MM.1S (cell line): ENCODE measurements at regions not wholly inside any gene's neighbourhood (a gene's known extent, or its start where the extent isn't known, plus 50 kb on each side); places are given as distances from the start of the nearest gene placed in this dataset.
"Not testable (repeated sequence)": the region's sequence is repeated elsewhere in the genome, so short reads cannot be mapped to it uniquely, and the experiment has no call there.

Experiments used
- DNase-seq: peaks from one replicate; pipeline ENCODE4 v3.0.0-alpha.2; 2015
- H2AFZ ChIP-seq: fragments of 300-600 bp; sonication (generic); 2 replicates; pipeline ENCODE4 v1.6.0; 2016; ENCODE audit warnings: antibody characterized with exemption, low read length
- H3F3A ChIP-seq: fragments of 300-600 bp; sonication (generic); 2 replicates; pipeline ENCODE4 v1.6.1; 2016; ENCODE audit warnings: mild to moderate bottlenecking, antibody characterized with exemption, low read length, moderate library complexity, mixed read lengths; ENCODE audit not compliant: insufficient read depth
- H3K27ac ChIP-seq: fragments of 300-600 bp; sonication (generic); 2 replicates; pipeline ENCODE4 v1.5.1; 2016; ENCODE audit warnings: mild to moderate bottlenecking, low read length
- H3K27me3 ChIP-seq: fragments of 300-600 bp; sonication (generic); replicated peaks from 2 replicates; pipeline ENCODE4 v1.6.0; 2016; ENCODE audit warnings: low read length; ENCODE audit not compliant: insufficient read depth
- H3K36me3 ChIP-seq: fragments of 300-600 bp; sonication (generic); replicated peaks from 2 replicates; pipeline ENCODE4 v1.6.1; 2016; ENCODE audit warnings: mild to moderate bottlenecking, low read length, mixed read lengths; ENCODE audit not compliant: insufficient read depth
- H3K4me1 ChIP-seq: fragments of 300-600 bp; sonication (generic); 2 replicates; pipeline ENCODE4 v1.6.1; 2016; ENCODE audit warnings: low read length, mixed read lengths
- H3K4me2 ChIP-seq: fragments of 300-600 bp; sonication (generic); 2 replicates; pipeline ENCODE4 v1.6.0; 2016; ENCODE audit warnings: low read depth, low read length
- H3K4me3 ChIP-seq: fragments of 300-600 bp; sonication (generic); 2 replicates; pipeline ENCODE4 v1.5.1; 2016; ENCODE audit warnings: low read length, mixed read lengths
- H3K79me2 ChIP-seq: fragments of 300-600 bp; sonication (generic); 2 replicates; pipeline ENCODE4 v1.6.1; 2016; ENCODE audit warnings: mixed run types, low read length, mixed read lengths
- H3K9ac ChIP-seq: fragments of 300-600 bp; sonication (generic); 2 replicates; pipeline ENCODE4 v1.6.1; 2016; ENCODE audit warnings: low read length, mixed read lengths
- H3K9me2 ChIP-seq: fragments of 300-600 bp; sonication (generic); replicated peaks from 2 replicates; pipeline ENCODE4 v1.6.1; 2016; ENCODE audit warnings: mild to moderate bottlenecking, low read length, mixed read lengths; ENCODE audit not compliant: insufficient read depth
- H3K9me3 ChIP-seq: fragments of 300-600 bp; sonication (generic); replicated peaks from 2 replicates; pipeline ENCODE4 v1.6.1; 2016; ENCODE audit warnings: mild to moderate bottlenecking, low read length, mixed read lengths; ENCODE audit not compliant: insufficient read depth
- H4K20me1 ChIP-seq: fragments of 300-600 bp; sonication (generic); 2 replicates; pipeline ENCODE4 v1.6.1; 2016; ENCODE audit warnings: mild to moderate bottlenecking, low read length, moderate library complexity, mixed read lengths; ENCODE audit not compliant: insufficient read depth
- EZH2 ChIP-seq: fragments of 300-600 bp; sonication (generic); optimal IDR thresholded peaks from 2 replicates; pipeline ENCODE3; 2017; ENCODE audit warnings: low read depth, mild to moderate bottlenecking, antibody characterized with exemption, low read length, mixed read lengths
- EZH2phosphoT487 ChIP-seq: fragments of 300-600 bp; sonication (generic); IDR thresholded peaks from 2 replicates; pipeline ENCODE4 v1.6.1; 2018; ENCODE audit warnings: antibody characterized with exemption, low read length
- TF ChIP-seq, protein P1 (sequence below): fragments of 300-600 bp; sonication (generic); IDR thresholded peaks from 2 replicates; pipeline ENCODE4 v1.5.1; 2016; ENCODE audit warnings: antibody characterized with exemption, low read length, mixed read lengths

DNA sequence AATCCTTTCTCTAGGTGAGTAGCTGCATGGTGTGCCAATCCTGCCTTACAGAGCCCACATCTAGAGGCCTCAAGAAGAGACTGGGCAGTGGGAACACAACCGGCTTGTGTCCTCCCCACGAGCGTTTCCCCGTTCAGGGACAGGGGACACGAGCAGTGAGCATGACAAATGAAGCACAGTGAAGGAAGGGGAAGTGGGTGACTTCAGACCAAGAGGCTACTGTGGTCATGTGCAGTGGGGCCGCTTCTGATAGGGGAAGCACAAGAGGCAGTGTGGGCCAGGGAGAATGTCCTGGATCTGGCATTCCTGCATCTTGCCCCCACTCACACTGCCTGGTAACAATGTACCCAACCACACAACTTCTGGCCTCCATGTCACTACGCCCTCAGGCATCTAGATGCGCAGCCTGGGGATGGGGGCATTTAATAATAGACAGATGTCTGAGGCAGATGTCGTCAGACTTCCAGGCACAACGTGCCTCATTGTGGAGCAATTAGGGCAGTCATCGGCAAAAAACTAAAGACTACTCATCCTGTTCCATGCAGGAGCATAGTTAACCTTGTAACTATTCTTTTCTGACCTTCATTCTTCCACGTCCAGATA is 155.6 kb upstream of the NBPF11 start:
- H3K9me3 ChIP-seq = no peaks in the 10 kb centered on the region
- H3K4me3 ChIP-seq = no peak overlapping the region
- H3K9me2 ChIP-seq = no peaks in the 10 kb centered on the region
- TF ChIP-seq, protein P1, sequence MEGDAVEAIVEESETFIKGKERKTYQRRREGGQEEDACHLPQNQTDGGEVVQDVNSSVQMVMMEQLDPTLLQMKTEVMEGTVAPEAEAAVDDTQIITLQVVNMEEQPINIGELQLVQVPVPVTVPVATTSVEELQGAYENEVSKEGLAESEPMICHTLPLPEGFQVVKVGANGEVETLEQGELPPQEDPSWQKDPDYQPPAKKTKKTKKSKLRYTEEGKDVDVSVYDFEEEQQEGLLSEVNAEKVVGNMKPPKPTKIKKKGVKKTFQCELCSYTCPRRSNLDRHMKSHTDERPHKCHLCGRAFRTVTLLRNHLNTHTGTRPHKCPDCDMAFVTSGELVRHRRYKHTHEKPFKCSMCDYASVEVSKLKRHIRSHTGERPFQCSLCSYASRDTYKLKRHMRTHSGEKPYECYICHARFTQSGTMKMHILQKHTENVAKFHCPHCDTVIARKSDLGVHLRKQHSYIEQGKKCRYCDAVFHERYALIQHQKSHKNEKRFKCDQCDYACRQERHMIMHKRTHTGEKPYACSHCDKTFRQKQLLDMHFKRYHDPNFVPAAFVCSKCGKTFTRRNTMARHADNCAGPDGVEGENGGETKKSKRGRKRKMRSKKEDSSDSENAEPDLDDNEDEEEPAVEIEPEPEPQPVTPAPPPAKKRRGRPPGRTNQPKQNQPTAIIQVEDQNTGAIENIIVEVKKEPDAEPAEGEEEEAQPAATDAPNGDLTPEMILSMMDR = no peak
- no peak for TF ChIP-seq EZH2phosphoT487
- no peak for TF ChIP-seq EZH2
- H3K9ac ChIP-seq = no peak overlapping the region
- H3F3A ChIP-seq = peaks cover 15% of the 10 kb centered on the region
- no peaks in the 10 kb centered on the region for H4K20me1 ChIP-seq
- peaks cover 17% of the 10 kb centered on the region for H3K4me1 ChIP-seq
- H2AFZ ChIP-seq = no peak overlapping the region
- no peak overlapping the region for H3K27ac ChIP-seq
- no peaks in the 10 kb centered on the region for H3K36me3 ChIP-seq
- H3K27me3 ChIP-seq = peaks cover 13% of the 10 kb centered on the region
- H3K79me2 ChIP-seq = no peaks in the 10 kb centered on the region
- no peak for DNase-seq
- no peak overlapping the region for H3K4me2 ChIP-seq

DNA sequence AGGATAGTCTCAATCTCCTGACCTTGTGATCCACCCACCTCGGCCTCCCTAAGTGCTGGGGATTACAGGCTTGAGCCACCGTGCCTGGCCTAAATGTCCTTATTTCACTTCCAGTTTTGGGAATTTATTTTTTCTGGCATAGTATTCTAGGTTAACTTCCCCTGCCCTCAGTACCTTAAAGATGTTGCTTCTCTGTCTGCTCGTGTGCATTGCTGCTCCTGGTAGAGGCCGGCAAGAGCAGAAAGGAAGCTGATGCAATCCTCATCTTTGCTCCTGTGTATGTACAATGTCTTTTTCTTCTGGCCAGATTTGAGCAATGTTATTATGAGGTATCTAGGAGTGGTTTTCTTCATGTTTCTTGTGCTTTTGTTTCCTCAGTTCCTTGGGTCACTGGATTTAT is 152.9 kb upstream of the NBPF11 start:
- H3K9ac ChIP-seq, DNase-seq, H3K27ac ChIP-seq, H3K4me2 ChIP-seq, H3F3A ChIP-seq, H4K20me1 ChIP-seq, H3K9me2 ChIP-seq, H3K4me3 ChIP-seq, H3K4me1 ChIP-seq, H3K9me3 ChIP-seq, H3K79me2 ChIP-seq, H2AFZ ChIP-seq, H3K36me3 ChIP-seq: not testable (repeated sequence)
- peaks cover 13% of the 10 kb centered on the region for H3K27me3 ChIP-seq

DNA sequence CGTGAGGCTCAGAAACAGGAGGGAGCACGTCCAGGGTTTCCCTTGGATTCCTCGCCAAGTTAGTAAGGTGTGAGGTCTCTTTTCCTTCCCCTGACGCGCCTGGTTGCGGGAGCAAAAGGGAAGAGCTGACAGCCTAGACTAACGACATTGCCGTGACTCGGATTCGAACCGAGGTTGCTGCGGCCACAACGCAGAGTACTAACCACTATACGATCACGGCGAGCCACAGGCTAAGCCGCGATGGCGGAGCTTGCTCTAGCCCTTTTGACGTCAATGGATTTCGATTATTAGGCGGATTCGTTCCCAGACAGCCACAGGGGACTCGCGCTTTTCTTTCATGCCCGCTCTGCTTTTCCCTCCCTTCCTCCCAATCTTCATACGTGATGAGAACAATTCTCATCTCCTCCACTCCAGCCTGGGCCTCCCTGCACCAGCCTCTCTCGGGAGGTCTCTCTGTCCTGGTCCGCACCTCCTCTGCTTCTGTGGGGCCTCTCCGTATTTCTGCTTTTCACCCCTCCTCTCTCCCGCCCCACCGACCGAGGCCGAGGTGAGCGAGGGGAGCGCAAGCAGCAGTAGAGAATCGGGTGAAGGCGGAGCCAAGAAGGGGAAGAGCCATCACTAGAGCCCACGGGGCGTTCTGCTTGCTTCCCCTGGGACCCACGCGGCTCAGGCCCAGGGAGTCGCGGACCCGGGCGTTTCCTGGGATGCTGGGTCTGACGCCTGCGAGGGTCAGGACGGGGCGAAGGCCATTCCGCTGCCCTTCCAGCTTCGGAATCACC is 150.7 kb upstream of the NBPF11 start:
- Histone ChIP-seq H3K4me2 (peak overlapping the region; percentile 87), H2AFZ (peak overlapping the region; percentile 86; the same call in 1 of the 2 replicates), H3K9ac (peak overlapping the region; percentile 22; the same call in 1 of the 2 replicates), H3K4me3 (peak overlapping the region; percentile 62)
- not testable (repeated sequence) for H3K9me2 ChIP-seq, H3F3A ChIP-seq, H3K9me3 ChIP-seq, H3K79me2 ChIP-seq, H3K4me1 ChIP-seq, H3K36me3 ChIP-seq, DNase-seq, H3K27ac ChIP-seq, H3K27me3 ChIP-seq, H4K20me1 ChIP-seq

DNA sequence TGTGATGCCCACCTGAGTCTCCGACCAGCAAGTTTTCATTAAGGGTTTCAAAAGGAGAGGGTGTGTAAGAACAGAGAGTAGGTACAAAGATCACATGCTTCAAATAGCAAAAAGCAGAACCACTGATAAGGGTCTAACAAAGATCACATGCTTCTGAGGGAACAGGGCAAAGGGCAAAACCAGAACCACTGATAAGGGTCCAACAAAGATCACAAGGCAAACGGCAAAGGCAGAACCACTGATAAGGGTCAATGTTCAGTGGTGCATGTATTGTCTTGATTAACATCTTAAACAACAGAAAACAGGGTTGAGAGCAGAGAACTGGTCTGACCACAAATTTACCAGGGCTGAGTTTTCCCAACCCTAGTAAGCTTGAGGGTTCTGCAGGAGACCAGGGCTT is 145.8 kb upstream of the NBPF11 start:
- H2AFZ ChIP-seq, H3F3A ChIP-seq, H3K36me3 ChIP-seq, H3K4me1 ChIP-seq, DNase-seq, H3K9me2 ChIP-seq, H3K9me3 ChIP-seq, H3K4me2 ChIP-seq, H4K20me1 ChIP-seq, H3K27ac ChIP-seq, H3K79me2 ChIP-seq, H3K4me3 ChIP-seq, H3K27me3 ChIP-seq, H3K9ac ChIP-seq: not testable (repeated sequence)
